ENCODE measurements at regions not wholly inside any gene's neighbourhood (a gene's known extent, or its start where the extent isn't known, plus 50 kb on each side); places are given as distances from the start of the nearest gene placed in this dataset.

GRCh38 chr11:23124249-23124648, 264.0 kb upstream of the CCDC179 start:
- Histone ChIP-seq H2BK120ac (ENCODE audit: low read depth, low read length) (no peak overlapping the region), H3K36me3 (replicated peaks in 1 of 2; ENCODE audit: control insufficient read depth in 2 of 2, insufficient read depth in 2 of 2, low read length in 2 of 2) (no peaks in the 10 kb centered on the region), H3K9me3 (replicated peaks in 1 of 2; ENCODE audit: control insufficient read depth in 2 of 2, insufficient read depth in 1 of 2, low read depth in 1 of 2, low read length in 2 of 2) (no peaks in the 10 kb centered on the region), H4K8ac (ENCODE audit: low read depth, low read length) (no peak overlapping the region), H3K4me3 (ENCODE audit: low read length in 2 of 2) (no peak overlapping the region), H4K91ac (ENCODE audit: low read depth, low read length, poor library complexity) (no peak overlapping the region), H3K23ac (ENCODE audit: low read depth, low read length, poor library complexity) (no peak overlapping the region), H3K9ac (ENCODE audit: low read depth, low read length, poor library complexity) (no peak overlapping the region), H3K27ac (replicated peaks; ENCODE audit: low read length) (no peak overlapping the region), H3K79me1 (ENCODE audit: low read depth, low read length) (no peaks in the 10 kb centered on the region), H3K4me1 (ENCODE audit: control insufficient read depth in 2 of 2, insufficient read depth in 1 of 2, low read depth in 1 of 2, low read length in 2 of 2) (no peaks in the 10 kb centered on the region), H3K4ac (ENCODE audit: low read length) (no peak overlapping the region), H3K4me2 (ENCODE audit: insufficient read depth, low read length, poor library complexity, severe bottlenecking) (no peak overlapping the region), H2AK5ac (ENCODE audit: low read depth, low read length) (no peak overlapping the region), H3K18ac (ENCODE audit: low read length) (no peak overlapping the region), H3K27me3 (ENCODE audit: control insufficient read depth in 3 of 3, insufficient read depth in 3 of 3, low read depth in 1 of 3, low read length in 3 of 3) (no peaks in the 10 kb centered on the region), H2BK12ac (ENCODE audit: low read length) (no peak overlapping the region), H2BK15ac (ENCODE audit: low read length) (no peak overlapping the region), H2AFZ (ENCODE audit: low read length) (no peak overlapping the region), H3K14ac (ENCODE audit: low read length) (no peak overlapping the region), H2BK5ac (ENCODE audit: low read length) (no peak overlapping the region)
- DNase-seq (ENCODE audit: low spot score), result no peak

GRCh38 chr11:23124996-23125395, 264.7 kb upstream of the CCDC179 start:
- no peak overlapping the region for H4K8ac ChIP-seq (ENCODE audit: low read depth, low read length)
- H3K9ac ChIP-seq (ENCODE audit: low read depth, low read length, poor library complexity), result no peak overlapping the region
- no peaks in the 10 kb centered on the region for H3K27me3 ChIP-seq (ENCODE audit: control insufficient read depth in 3 of 3, insufficient read depth in 3 of 3, low read depth in 1 of 3, low read length in 3 of 3)
- no peaks in the 10 kb centered on the region for H3K4me1 ChIP-seq (ENCODE audit: control insufficient read depth in 2 of 2, insufficient read depth in 1 of 2, low read depth in 1 of 2, low read length in 2 of 2)
- no peak overlapping the region for H3K23ac ChIP-seq (ENCODE audit: low read depth, low read length, poor library complexity)
- no peak overlapping the region for H3K4me2 ChIP-seq (ENCODE audit: insufficient read depth, low read length, poor library complexity, severe bottlenecking)
- no peaks in the 10 kb centered on the region for H3K9me3 ChIP-seq (replicated peaks in 1 of 2; ENCODE audit: control insufficient read depth in 2 of 2, insufficient read depth in 1 of 2, low read depth in 1 of 2, low read length in 2 of 2)
- H3K4ac ChIP-seq (ENCODE audit: low read length), result no peak overlapping the region
- H3K18ac ChIP-seq (ENCODE audit: low read length), result no peak overlapping the region
- no peak overlapping the region for H2AK5ac ChIP-seq (ENCODE audit: low read depth, low read length)
- no peak overlapping the region for H3K27ac ChIP-seq (replicated peaks; ENCODE audit: low read length)
- no peak overlapping the region for H3K4me3 ChIP-seq (ENCODE audit: low read length in 2 of 2)
- H2BK12ac ChIP-seq (ENCODE audit: low read length), result no peak overlapping the region
- H3K14ac ChIP-seq (ENCODE audit: low read length), result no peak overlapping the region
- no peak overlapping the region for H2BK15ac ChIP-seq (ENCODE audit: low read length)
- H2BK5ac ChIP-seq (ENCODE audit: low read length), result no peak overlapping the region
- no peak for DNase-seq (ENCODE audit: low spot score)
- H2BK120ac ChIP-seq (ENCODE audit: low read depth, low read length), result no peak overlapping the region
- no peaks in the 10 kb centered on the region for H3K79me1 ChIP-seq (ENCODE audit: low read depth, low read length)
- no CpG with 5 or more reads among the region's 1 CpG for WGBS, 2 donors (ENCODE audit: extremely low coverage in 2 of 2, insufficient read length in 2 of 2, insufficient replicate concordance in 1 of 2)
- H2AFZ ChIP-seq (ENCODE audit: low read length), result no peak overlapping the region
- no peaks in the 10 kb centered on the region for H3K36me3 ChIP-seq (replicated peaks in 1 of 2; ENCODE audit: control insufficient read depth in 2 of 2, insufficient read depth in 2 of 2, low read length in 2 of 2)
- H4K91ac ChIP-seq (ENCODE audit: low read depth, low read length, poor library complexity), result no peak overlapping the region

GRCh38 chr11:23127706-23128105, 267.4 kb upstream of the CCDC179 start:
- Histone ChIP-seq H3K4me1 (ENCODE audit: control insufficient read depth in 2 of 2, insufficient read depth in 1 of 2, low read depth in 1 of 2, low read length in 2 of 2) (no peaks in the 10 kb centered on the region), H3K14ac (ENCODE audit: low read length) (no peak overlapping the region), H4K91ac (ENCODE audit: low read depth, low read length, poor library complexity) (no peak overlapping the region), H2AFZ (ENCODE audit: low read length) (no peak overlapping the region), H2BK120ac (ENCODE audit: low read depth, low read length) (no peak overlapping the region), H3K23ac (ENCODE audit: low read depth, low read length, poor library complexity) (no peak overlapping the region), H4K8ac (ENCODE audit: low read depth, low read length) (no peak overlapping the region), H3K4ac (ENCODE audit: low read length) (no peak overlapping the region), H2AK5ac (ENCODE audit: low read depth, low read length) (no peak overlapping the region), H3K36me3 (replicated peaks in 1 of 2; ENCODE audit: control insufficient read depth in 2 of 2, insufficient read depth in 2 of 2, low read length in 2 of 2) (no peaks in the 10 kb centered on the region), H3K27ac (replicated peaks; ENCODE audit: low read length) (no peak overlapping the region), H3K4me2 (ENCODE audit: insufficient read depth, low read length, poor library complexity, severe bottlenecking) (no peak overlapping the region), H3K79me1 (ENCODE audit: low read depth, low read length) (no peaks in the 10 kb centered on the region), H2BK15ac (ENCODE audit: low read length) (no peak overlapping the region), H3K9ac (ENCODE audit: low read depth, low read length, poor library complexity) (no peak overlapping the region), H2BK5ac (ENCODE audit: low read length) (no peak overlapping the region), H3K18ac (ENCODE audit: low read length) (no peak overlapping the region), H2BK12ac (ENCODE audit: low read length) (no peak overlapping the region), H3K4me3 (ENCODE audit: low read length in 2 of 2) (no peak overlapping the region), H3K9me3 (replicated peaks in 1 of 2; ENCODE audit: control insufficient read depth in 2 of 2, insufficient read depth in 1 of 2, low read depth in 1 of 2, low read length in 2 of 2) (no peaks in the 10 kb centered on the region), H3K27me3 (ENCODE audit: control insufficient read depth in 3 of 3, insufficient read depth in 3 of 3, low read depth in 1 of 3, low read length in 3 of 3) (no peaks in the 10 kb centered on the region)
- WGBS, 2 donors (ENCODE audit: extremely low coverage in 2 of 2, insufficient read length in 2 of 2, insufficient replicate concordance in 1 of 2), result no CpG with 5 or more reads among the region's 2 CpGs
- no peak for DNase-seq (ENCODE audit: low spot score)

- Histone ChIP-seq H3K23ac (ENCODE audit: low read depth, low read length, poor library complexity) (no peak overlapping the region), H3K18ac (ENCODE audit: low read length) (no peak overlapping the region), H4K8ac (ENCODE audit: low read depth, low read length) (no peak overlapping the region), H2AK5ac (ENCODE audit: low read depth, low read length) (peak overlapping the region; percentile 68), H3K4me1 (ENCODE audit: control insufficient read depth in 2 of 2, insufficient read depth in 1 of 2, low read depth in 1 of 2, low read length in 2 of 2) (no peaks in the 10 kb centered on the region), H3K14ac (ENCODE audit: low read length) (peak overlapping the region; percentile 31), H3K9me3 (replicated peaks in 1 of 2; ENCODE audit: control insufficient read depth in 2 of 2, insufficient read depth in 1 of 2, low read depth in 1 of 2, low read length in 2 of 2) (peaks cover 0 to 4% of the 10 kb centered on the region in 2 donors), H3K4me3 (ENCODE audit: low read length in 2 of 2) (peak overlapping the region in 1 of 2 donors; percentile 59), H2BK5ac (ENCODE audit: low read length) (no peak overlapping the region), H2AFZ (ENCODE audit: low read length) (no peak overlapping the region), H3K4me2 (ENCODE audit: insufficient read depth, low read length, poor library complexity, severe bottlenecking) (no peak overlapping the region), H3K79me1 (ENCODE audit: low read depth, low read length) (no peaks in the 10 kb centered on the region), H4K91ac (ENCODE audit: low read depth, low read length, poor library complexity) (no peak overlapping the region), H3K36me3 (replicated peaks in 1 of 2; ENCODE audit: control insufficient read depth in 2 of 2, insufficient read depth in 2 of 2, low read length in 2 of 2) (no peaks in the 10 kb centered on the region), H3K9ac (ENCODE audit: low read depth, low read length, poor library complexity) (no peak overlapping the region), H3K27ac (replicated peaks; ENCODE audit: low read length) (no peak overlapping the region), H2BK120ac (ENCODE audit: low read depth, low read length) (no peak overlapping the region), H2BK15ac (ENCODE audit: low read length) (no peak overlapping the region), H3K27me3 (ENCODE audit: control insufficient read depth in 3 of 3, insufficient read depth in 3 of 3, low read depth in 1 of 3, low read length in 3 of 3) (no peaks in the 10 kb centered on the region), H2BK12ac (ENCODE audit: low read length) (no peak overlapping the region), H3K4ac (ENCODE audit: low read length) (no peak overlapping the region)
- WGBS, 2 donors (ENCODE audit: extremely low coverage in 2 of 2, insufficient read length in 2 of 2, insufficient replicate concordance in 1 of 2), result no CpG with 5 or more reads among the region's 3 CpGs
- DNase-seq (ENCODE audit: low spot score), result no peak
Observed at GRCh38 chr11:23134627-23135026, 274.4 kb upstream of the CCDC179 start.
